ENCODE measurements at regions not wholly inside any gene's neighbourhood (a gene's known extent, or its start where the extent isn't known, plus 50 kb on each side); places are given as distances from the start of the nearest gene placed in this dataset.

DNA sequence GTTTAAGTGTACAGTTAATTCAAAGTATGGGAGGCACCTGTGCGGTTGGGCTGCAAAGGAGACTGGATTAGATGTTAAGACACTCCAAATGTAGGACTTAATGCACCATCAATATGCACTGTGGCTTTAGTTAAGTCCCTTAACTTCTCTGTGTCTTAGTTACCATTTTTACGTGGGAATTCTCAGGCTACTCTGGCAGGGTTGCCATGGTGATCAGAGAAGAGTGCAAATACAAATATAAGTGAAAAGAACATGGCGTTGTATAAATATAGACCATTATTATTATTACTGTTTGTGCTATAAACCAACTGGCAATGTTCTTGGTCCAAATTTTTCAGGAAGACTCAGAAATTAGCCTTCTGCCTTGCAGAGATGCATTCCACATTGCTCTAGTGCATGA, 595.6 kb downstream of the NPHP4 start:
- intact Hi-C loops (cut with DNase I), result no loop called here
- 60% methylated on average over 3 of the region's 3 CpGs for WGBS
- H3K4me3 ChIP-seq, result no peak overlapping the region
- no peaks in the 10 kb centered on the region for H3K36me3 ChIP-seq
- H3K27ac ChIP-seq, result no peak overlapping the region
- no peaks in the 10 kb centered on the region for H3K27me3 ChIP-seq (replicated peaks; ENCODE audit: insufficient read depth)
- H3K4me1 ChIP-seq (replicated peaks), result no peaks in the 10 kb centered on the region
- TF ChIP-seq POLR2AphosphoS5 (IDR thresholded peaks at IDR 0.05), result no peak
- TF ChIP-seq, protein P1, sequence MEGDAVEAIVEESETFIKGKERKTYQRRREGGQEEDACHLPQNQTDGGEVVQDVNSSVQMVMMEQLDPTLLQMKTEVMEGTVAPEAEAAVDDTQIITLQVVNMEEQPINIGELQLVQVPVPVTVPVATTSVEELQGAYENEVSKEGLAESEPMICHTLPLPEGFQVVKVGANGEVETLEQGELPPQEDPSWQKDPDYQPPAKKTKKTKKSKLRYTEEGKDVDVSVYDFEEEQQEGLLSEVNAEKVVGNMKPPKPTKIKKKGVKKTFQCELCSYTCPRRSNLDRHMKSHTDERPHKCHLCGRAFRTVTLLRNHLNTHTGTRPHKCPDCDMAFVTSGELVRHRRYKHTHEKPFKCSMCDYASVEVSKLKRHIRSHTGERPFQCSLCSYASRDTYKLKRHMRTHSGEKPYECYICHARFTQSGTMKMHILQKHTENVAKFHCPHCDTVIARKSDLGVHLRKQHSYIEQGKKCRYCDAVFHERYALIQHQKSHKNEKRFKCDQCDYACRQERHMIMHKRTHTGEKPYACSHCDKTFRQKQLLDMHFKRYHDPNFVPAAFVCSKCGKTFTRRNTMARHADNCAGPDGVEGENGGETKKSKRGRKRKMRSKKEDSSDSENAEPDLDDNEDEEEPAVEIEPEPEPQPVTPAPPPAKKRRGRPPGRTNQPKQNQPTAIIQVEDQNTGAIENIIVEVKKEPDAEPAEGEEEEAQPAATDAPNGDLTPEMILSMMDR (IDR thresholded peaks at IDR 0.05), result no peak
- no peak for TF ChIP-seq POLR2A (IDR thresholded peaks at IDR 0.05)
- H3K9me3 ChIP-seq, result no peaks in the 10 kb centered on the region
- no peak for DNase-seq (ENCODE audit: low spot score)

DNA sequence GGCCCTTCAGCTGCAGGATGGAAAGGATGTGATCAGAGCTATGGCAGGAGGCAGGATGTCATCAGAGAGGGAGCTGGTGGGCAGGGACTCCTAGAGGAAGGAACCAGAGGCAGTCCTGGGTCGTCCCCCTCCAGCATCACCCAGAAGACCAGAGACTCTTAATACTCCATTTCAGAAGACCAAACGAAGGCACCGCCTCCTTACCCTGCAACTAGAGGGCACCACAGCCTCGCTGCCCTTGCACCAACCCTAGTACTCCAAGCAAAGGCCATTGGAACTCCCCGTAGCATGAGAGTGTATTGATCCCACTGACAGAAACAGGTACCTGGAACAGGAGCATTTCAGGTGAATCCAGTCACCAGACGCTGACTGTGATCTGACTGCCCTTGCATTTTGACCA, 598.1 kb downstream of the NPHP4 start:
- H3K4me3 ChIP-seq, result no peak overlapping the region
- TF ChIP-seq POLR2AphosphoS5 (IDR thresholded peaks at IDR 0.05) (no peak), POLR2A (IDR thresholded peaks at IDR 0.05) (no peak)
- TF ChIP-seq, protein P1 (IDR thresholded peaks at IDR 0.05), result no peak
- H3K36me3 ChIP-seq, result no peaks in the 10 kb centered on the region
- no peak for DNase-seq (ENCODE audit: low spot score)
- H3K27ac ChIP-seq, result no peak overlapping the region
- 93% methylated on average over 6 of the region's 6 CpGs for WGBS
- intact Hi-C loops (cut with DNase I), result no loop called here
- no peaks in the 10 kb centered on the region for H3K9me3 ChIP-seq
- no peaks in the 10 kb centered on the region for H3K4me1 ChIP-seq (replicated peaks)
- H3K27me3 ChIP-seq (replicated peaks; ENCODE audit: insufficient read depth), result no peaks in the 10 kb centered on the region

DNA sequence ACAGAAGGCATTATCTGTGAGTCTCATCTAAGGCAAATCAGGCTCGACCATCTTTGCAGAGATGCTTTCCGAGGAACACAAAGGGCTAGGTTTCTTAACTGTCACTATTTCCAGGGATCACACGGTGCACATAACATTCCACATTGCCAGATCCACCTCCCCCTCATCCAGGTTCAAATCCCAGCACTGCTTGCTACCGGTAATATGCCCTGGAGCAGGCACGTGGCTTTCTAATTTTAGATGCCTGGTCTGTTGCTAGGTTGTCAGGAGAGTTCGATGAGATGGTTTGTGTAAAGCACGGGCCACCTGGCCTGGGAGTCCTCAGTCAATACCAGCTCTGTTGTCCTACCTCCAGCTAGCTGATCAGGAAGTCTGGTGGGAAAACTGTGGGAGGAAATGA, 598.6 kb downstream of the NPHP4 start:
- no peak overlapping the region for H3K27ac ChIP-seq
- TF ChIP-seq POLR2A (IDR thresholded peaks at IDR 0.05) (no peak), POLR2AphosphoS5 (IDR thresholded peaks at IDR 0.05) (no peak)
- TF ChIP-seq, protein P1 (IDR thresholded peaks at IDR 0.05), result no peak
- H3K4me1 ChIP-seq (replicated peaks), result no peaks in the 10 kb centered on the region

DNA sequence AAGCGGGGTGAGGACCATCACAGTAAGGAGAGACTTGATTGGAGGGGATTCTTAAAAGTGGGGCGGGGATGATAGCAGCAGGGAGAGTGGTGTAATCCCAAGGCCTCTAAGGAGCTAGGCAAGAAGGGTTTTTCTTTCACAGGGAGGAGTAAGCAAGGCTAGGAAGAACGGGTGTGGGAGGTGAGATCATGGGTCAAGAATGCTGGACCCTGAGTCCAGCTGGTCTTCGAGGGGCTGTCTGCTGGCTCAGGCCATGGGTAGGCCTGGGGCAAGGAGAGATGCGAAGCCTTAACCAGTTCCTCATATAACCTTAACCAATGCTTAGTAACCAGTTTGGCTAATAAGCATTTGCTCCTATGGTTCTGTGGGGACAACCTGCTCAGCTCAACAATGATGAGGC, 599.1 kb downstream of the NPHP4 start:
- no peak for TF ChIP-seq POLR2AphosphoS5 (IDR thresholded peaks at IDR 0.05)
- no peak for TF ChIP-seq POLR2A (IDR thresholded peaks at IDR 0.05)
- TF ChIP-seq, protein P1 (IDR thresholded peaks at IDR 0.05), result no peak
- 88% methylated on average over 5 of the region's 5 CpGs for WGBS
- H3K36me3 ChIP-seq, result no peaks in the 10 kb centered on the region
- no peaks in the 10 kb centered on the region for H3K4me1 ChIP-seq (replicated peaks)
- DNase-seq (ENCODE audit: low spot score), result no peak
- intact Hi-C loops (cut with DNase I), result no loop called here
- H3K27ac ChIP-seq, result no peak overlapping the region
- no peaks in the 10 kb centered on the region for H3K27me3 ChIP-seq (replicated peaks; ENCODE audit: insufficient read depth)
- H3K9me3 ChIP-seq, result no peaks in the 10 kb centered on the region
- no peak overlapping the region for H3K4me3 ChIP-seq

More for the DNA sequence above, 598.6 kb downstream of the NPHP4 start:
- no peak for DNase-seq (ENCODE audit: low spot score)
- WGBS, result 54% methylated on average over 7 of the region's 7 CpGs
- Histone ChIP-seq H3K9me3 (no peaks in the 10 kb centered on the region), H3K4me3 (no peak overlapping the region), H3K27me3 (replicated peaks; ENCODE audit: insufficient read depth) (no peaks in the 10 kb centered on the region), H3K36me3 (no peaks in the 10 kb centered on the region)
- intact Hi-C loops (cut with DNase I), result no loop called here

DNA sequence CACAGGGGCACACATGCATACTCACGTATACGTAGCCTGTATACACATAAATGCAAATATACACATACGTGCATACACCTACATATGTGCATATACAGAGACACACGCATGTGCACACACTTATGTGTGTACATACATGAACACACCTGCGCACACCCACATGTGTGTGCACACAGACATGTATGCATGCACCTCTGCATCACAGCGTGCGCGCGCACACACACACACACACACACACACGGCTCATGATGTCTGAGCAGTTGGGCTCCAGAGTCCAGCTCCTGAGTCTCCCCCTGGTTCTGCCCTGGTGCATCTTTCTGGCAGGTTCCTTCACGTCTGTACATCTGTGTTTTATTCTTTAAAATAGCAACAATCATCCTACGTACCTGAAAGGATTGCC, 600.5 kb downstream of the NPHP4 start:
- no peak overlapping the region for H3K4me3 ChIP-seq
- intact Hi-C loops (cut with DNase I), result no loop called here
- WGBS, result 94% methylated on average over 12 of the region's 12 CpGs
- TF ChIP-seq POLR2A (IDR thresholded peaks at IDR 0.05) (no peak), POLR2AphosphoS5 (IDR thresholded peaks at IDR 0.05) (no peak)
- TF ChIP-seq, protein P1 (IDR thresholded peaks at IDR 0.05), result no peak
- no peak for DNase-seq (ENCODE audit: low spot score)
- H3K36me3 ChIP-seq, result no peaks in the 10 kb centered on the region
- H3K4me1 ChIP-seq (replicated peaks), result no peaks in the 10 kb centered on the region
- no peaks in the 10 kb centered on the region for H3K27me3 ChIP-seq (replicated peaks; ENCODE audit: insufficient read depth)
- H3K27ac ChIP-seq, result no peak overlapping the region
- no peaks in the 10 kb centered on the region for H3K9me3 ChIP-seq

Measured in prostate gland (tissue), 2 donors.